ENCODE measurements at regions not wholly inside any gene's neighbourhood (a gene's known extent, or its start where the extent isn't known, plus 50 kb on each side); places are given as distances from the start of the nearest gene placed in this dataset.

DNA sequence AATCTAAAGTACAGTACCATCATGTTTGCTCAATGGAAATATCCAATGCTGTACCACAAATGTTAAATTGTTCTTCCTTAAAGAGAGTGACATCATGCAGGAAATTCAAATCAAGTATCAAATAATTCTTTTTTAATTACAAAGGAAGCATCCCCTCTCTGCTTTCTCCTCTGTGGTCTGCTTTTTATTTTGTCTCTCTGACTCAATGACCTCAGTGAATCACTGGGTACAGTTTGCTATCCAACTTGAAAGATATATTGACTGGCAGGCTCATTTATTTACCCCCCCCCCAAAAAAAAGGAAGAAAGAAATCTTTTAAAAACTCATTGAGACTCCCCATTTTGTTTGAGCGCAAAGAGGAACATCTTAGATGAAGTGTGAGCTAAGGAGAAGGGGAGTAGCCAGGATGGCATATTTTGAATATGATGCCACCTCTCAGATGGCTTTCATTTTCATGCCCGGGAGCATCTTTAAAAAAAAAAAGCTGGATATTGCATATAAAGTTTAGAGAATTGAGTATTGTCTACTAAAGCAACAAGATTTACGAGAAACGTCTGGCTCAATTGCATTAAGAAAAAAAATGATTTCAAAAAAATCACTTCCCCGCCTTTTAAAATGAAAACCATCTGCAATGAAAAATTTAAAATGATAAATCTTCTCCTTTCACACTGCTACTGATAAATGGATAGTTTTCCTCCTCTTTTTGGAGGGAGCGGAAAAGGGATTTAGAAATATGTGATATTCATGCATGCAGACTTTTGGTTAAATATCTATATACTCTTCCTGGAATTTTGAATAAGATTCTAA, 307.1 kb upstream of the DPH6 start:
- no peak for DNase-seq (ENCODE audit: low read depth in 3 of 3, low spot score in 1 of 3)

DNA sequence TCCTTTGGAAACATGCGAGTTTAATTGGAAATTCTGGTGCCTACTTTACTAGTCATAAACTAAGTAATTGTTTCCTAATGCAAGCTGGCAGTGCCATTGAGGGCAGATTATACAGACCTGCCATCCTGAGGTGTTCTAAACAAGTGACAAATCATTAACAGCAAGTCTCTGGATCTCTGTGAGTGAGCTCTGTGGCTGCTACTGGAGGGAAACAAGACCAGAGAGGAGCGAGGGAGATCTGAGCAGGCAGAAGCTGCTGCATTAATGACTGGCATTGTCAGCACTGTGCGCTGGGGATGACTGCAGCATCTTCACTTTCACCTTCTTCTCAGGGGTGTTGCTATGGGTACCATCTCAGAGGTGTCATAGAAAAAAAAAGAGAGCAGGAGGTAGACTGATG, 308.4 kb upstream of the DPH6 start:
- no peak for DNase-seq (ENCODE audit: low read depth in 3 of 3, low spot score in 1 of 3)

DNA sequence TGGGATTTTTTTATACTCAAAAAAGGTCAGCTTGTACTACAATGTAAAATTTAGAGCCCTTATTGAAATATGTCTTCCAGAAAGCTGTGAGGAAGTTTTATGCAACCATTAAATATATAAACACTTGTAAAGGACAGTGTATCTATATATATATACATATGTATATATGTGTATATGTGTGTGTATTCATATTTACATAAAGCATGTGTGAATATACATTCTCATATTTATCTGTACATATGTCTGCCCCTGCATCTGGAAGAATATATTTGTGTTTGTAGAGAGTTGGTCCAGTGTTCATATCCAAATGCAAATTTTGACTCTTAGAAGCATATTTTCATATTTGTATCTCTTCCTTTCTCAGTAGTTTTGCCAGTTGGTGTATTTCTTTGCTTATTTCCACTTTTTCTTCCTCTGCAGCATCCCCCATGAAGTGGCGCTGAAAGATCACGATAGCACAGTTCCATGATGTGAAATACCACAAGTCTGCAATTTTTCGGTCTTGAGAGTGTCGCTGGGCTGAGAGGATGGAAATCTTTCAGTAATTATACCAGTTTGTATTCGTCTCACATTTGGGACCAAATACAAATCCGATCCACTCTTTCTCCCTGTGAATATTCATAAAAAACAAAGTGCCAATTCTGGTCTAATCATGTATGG, 311.7 kb upstream of the DPH6 start:
- DNase-seq (ENCODE audit: low read depth in 3 of 3, low spot score in 1 of 3) = no peak

DNA sequence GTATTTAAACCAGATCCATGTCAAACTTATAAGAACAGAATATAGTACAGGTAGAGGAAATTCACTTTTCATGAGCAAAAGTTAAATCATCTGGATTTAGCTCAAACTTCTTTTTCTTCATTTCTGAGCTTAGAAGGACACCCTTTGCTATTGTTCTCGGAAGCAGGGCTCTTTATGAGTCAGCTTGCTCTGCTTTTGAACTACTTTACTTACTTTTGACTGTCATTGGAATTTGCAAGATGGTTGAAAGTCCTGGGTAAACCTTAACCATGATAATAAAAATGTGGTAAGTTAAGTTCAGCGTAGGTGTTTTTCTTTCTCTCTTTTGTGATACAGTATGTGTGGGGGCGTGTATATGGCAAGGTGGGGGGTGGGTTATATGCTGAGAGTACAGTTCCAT, 312.7 kb upstream of the DPH6 start:
- DNase-seq (ENCODE audit: low read depth in 3 of 3, low spot score in 1 of 3) = no peak

DNA sequence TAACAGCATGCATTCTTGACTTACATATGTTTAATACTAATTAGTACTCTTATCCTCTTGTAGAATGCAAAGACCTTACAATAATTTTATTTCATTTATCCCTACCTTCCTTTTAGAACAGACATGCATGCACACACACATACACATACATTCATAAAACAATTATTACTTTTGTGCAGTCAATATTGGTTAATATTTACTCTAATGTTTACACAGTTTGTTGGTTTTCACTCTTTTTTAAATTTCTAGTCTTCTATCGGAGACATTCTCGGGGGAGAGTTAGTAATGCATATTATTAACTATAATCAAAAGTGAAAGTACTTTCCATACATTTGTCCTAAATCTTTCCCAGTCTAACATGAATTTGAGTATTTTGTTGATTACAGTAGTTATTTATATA, 317.7 kb upstream of the DPH6 start:
- DNase-seq (ENCODE audit: low read depth in 3 of 3, low spot score in 1 of 3) = no peak

DNA sequence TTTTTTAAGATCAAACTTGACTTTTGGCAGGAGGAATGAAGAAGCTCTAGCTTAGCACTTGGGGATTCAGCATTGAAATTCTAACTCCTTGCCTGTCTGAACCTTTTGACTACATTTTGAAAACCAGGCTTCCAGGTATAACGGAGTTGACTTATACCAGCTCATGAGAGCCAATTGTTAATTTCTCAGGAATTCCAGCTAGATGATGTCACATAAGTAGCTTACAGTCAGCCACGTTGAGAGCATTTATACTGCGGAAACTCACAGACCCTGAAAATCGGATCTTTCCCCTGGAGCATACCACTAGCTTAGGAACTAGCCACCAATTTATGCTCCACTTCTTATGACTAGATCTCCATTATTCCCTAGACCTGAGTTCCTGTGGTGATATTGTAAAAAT, 321.4 kb upstream of the DPH6 start:
- DNase-seq (ENCODE audit: low read depth in 3 of 3, low spot score in 1 of 3) = no peak

DNA sequence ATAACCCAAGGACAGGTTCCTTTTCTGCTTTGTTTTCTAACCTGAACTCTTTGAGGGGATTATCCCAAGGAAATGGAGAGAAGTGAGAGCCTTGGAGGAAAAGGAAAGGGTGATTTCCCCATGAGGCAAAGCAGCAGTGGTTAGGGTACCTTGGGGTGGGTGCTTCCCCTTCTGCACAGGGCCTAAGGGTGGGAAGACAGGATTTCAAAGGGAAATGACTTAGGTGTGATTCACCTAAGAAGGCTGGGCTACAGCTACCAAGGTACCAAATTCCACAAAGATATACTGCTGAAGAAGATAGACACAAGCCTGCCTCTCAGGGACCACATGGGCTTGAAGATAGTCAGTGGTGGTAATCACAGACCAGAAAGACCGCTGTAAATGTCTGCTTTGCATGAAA, 325.3 kb upstream of the DPH6 start:
- DNase-seq (ENCODE audit: low read depth in 3 of 3, low spot score in 1 of 3) = no peak

DNA sequence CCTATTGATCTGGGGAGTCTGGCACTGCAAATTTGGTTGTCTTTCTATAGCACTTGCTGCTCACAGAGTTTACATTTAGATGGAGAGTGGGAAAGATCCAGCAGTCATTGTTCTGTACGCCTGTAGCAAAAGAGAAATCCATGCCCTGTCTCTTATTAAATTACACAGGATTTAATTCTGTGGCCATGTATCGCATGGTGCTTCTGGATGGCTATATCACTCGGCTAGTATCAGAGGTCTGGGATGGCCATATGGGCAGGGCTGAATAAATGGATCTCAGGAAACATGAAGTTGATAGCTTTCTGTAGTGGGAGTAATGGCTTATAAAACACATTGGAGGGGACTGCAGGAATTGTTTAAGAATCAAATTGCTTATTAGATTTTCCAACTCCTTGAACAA, 325.8 kb upstream of the DPH6 start:
- no peak for DNase-seq (ENCODE audit: low read depth in 3 of 3, low spot score in 1 of 3)

DNA sequence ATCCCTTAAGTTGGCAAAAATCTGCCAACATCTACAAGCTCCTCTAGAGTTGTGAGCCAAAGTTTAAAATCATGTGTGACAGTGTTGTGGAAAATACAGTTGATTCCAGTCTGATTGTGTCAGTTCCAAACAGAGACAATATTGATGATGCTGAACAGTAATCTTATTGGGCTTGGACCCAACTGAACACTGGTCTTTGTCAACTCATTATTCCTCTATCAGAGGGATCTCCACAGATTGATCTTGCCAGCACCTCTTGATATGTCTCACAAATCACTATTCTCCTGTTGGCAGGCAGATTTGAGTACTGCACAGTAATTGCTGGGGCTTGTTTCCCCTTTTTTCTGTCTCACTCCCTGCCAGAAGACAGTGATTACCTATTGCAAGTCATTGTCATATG, 326.6 kb upstream of the DPH6 start:
- no peak for DNase-seq (ENCODE audit: low read depth in 3 of 3, low spot score in 1 of 3)

DNA sequence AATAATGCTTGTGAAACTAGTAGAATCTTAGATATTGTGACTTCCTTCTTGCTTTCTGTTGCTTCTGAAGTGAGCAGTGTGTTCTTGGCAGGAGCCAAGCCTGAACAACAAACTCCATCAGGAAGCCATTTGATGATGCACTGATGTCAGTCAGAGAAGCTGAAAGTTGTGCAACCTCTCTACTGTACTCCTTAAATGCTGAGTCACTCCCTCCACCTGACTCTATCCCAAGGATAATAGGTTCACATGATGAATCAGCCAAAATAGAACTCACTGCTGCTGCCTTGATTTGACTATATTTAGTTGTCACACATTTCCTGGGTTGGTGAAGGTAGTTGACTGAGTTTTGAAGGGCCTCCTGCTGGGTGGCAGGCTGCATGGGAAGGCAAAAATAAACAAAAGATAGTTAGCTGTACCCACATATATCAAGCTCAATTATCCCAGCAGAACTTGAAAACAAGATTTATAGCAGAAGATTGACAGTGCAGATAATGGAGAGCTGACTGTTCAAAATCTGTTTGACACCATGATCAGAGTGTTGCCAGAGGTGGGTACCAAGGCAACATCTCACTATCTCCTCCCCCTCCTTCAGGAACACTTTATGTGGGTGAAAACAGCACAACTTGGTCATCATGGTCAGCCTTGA, 328.4 kb upstream of the DPH6 start:
- no peak for DNase-seq (ENCODE audit: low read depth in 3 of 3, low spot score in 1 of 3)

DNA sequence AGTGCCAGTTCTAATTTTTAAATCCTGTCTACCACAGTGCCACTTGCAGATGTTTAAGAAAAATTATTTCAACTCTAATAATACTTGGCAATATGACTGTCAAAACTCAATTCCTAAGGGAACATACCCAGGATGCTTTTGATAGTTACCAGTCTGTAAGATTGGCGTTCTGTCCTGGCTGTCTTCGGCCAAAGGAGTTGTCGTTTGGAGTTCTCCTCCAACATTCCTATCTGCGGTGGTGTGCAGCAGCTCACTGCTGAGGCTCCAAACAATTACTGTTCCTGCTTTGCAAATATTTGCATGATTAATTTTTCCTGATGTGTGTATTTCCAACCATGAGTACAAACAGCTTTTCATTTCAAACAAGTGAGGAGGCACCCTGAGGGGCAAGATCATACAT, 330.8 kb upstream of the DPH6 start:
- no peak for DNase-seq (ENCODE audit: low read depth in 3 of 3, low spot score in 1 of 3)

DNA sequence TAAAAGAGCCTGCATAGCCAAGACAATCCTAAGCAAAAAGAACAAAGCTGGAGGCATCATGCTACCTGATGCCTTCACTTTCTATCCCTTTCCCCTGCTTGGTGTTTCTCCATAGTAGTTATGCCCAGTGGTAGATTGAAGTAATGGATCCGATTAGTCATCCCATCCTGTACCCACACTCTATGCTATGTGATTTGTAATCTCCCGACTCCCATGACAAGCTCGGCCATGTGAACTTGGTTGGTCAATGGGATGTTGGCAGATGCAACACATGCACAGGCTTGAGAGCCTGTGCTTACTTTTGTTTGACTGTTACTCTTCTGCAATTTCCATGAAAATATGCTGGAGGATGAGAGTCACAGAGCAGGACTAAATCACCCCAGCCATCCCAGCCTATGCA, 334.9 kb upstream of the DPH6 start:
- no peak for DNase-seq (ENCODE audit: low read depth in 3 of 3, low spot score in 1 of 3)

DNA sequence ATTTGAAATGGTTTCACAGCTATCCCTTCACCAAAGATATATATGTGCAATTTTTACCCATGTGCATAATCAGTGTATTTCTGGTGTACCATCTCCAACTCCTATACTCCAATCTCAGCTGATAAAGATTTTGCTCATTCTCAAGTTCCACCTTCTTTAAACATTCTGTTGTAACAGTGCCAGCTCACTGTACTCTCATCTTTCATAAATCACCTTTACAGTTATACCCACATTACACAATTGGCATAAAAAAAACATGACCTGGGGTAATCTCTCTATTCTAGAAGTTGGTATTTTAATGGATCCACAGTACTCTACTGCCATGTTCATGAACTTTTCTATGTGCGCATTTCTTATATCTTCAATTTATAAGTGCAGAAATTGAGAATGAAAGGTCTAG, 339.9 kb upstream of the DPH6 start:
- DNase-seq (ENCODE audit: low read depth in 3 of 3, low spot score in 1 of 3) = no peak

DNA sequence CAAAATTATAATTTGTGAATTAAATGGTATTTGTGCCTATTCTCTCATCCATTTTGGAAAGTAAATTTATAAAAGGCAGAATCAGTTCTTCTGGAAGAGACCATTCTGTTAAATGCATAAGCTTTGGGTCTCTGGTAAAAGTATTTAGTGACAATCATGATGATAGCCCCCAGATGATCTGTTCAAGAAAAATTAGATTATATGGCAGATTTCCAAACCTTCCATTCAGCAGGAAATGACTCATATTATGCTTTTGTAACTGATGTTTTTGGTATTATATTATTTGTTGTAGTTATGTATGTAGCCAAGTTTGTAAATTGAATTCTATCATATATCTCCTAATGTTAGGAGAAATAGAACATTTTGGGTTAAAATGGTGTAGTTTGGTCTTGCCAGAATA, 340.8 kb upstream of the DPH6 start:
- DNase-seq (ENCODE audit: low read depth in 3 of 3, low spot score in 1 of 3) = no peak

DNA sequence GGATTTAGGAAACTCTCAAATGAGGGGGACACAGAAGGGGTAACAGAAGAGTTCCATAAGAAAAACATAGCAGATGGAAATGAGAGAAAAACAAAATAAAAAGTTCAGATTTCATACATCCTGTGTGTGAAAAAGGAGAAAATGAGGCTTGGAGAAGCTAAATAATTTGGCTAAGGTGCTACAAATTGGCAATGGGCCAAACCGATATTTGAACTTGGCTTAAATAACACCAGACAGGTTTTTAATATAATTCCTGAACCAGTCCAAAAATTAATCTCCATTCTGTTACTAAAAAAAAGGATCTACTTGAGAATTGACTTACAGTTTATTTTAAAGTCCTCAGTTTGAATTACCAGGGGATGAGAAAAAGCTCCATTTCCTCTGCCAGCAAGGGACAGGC, 342.9 kb upstream of the DPH6 start:
- DNase-seq (ENCODE audit: low read depth in 3 of 3, low spot score in 1 of 3) = no peak

DNA sequence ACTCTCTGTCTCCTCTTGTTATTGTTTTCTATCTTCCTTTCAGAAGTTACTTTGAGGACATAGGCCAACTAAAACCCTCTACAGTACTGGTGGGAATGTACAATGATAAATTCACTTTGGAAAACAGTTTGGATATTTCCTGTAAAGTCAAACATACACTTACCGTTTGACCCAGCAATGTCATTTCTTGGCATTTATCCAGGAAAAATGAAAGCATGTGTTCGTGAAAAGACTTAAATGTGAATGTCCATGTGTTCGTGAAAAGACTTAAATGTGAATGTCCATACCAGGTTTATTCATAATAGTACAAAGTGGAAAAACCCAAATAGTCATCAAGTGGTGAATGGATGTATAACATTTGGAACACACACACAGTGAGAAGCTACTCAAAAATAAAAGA, 361.5 kb upstream of the DPH6 start:
- no peak for DNase-seq (ENCODE audit: low read depth in 3 of 3, low spot score in 1 of 3)

DNA sequence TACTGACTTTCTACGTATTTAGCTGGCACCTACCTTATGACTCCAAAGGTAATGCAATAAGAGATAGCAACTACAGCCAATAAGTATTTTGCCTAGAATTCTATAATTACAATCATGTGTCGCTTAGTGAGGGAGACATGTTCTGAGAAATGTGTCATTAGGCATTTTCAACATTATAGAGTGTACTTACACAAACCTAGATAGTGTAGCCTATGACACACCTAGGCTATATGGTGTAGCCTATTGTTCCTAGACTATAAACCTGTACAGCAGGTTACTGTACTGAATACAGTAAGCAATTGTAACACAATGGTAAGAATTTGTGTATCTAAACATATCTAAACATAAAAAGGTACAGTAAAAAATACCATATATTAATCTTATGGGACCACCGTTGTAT, 363.4 kb upstream of the DPH6 start:
- no peak for DNase-seq (ENCODE audit: low read depth in 3 of 3, low spot score in 1 of 3)

DNA sequence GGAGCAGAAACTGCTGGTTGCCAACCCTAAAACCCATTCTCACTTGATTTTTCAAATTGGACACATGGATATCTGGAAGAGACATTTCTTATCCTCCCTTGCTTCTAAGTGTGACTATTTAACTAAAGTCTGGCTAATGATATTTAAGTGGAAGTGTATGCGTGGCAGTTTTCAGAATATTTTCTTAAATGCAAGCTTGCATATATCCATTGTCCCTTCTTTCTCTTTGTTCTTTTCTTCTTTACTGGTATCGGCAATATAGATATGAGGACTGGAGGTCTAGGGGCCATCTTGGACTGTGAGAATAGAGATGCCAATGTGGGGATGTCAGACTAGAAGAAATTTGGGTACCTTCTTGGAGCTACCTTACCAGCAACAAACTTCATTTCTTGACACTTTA, 364.3 kb upstream of the DPH6 start:
- DNase-seq (ENCODE audit: low read depth in 3 of 3, low spot score in 1 of 3) = no peak

DNA sequence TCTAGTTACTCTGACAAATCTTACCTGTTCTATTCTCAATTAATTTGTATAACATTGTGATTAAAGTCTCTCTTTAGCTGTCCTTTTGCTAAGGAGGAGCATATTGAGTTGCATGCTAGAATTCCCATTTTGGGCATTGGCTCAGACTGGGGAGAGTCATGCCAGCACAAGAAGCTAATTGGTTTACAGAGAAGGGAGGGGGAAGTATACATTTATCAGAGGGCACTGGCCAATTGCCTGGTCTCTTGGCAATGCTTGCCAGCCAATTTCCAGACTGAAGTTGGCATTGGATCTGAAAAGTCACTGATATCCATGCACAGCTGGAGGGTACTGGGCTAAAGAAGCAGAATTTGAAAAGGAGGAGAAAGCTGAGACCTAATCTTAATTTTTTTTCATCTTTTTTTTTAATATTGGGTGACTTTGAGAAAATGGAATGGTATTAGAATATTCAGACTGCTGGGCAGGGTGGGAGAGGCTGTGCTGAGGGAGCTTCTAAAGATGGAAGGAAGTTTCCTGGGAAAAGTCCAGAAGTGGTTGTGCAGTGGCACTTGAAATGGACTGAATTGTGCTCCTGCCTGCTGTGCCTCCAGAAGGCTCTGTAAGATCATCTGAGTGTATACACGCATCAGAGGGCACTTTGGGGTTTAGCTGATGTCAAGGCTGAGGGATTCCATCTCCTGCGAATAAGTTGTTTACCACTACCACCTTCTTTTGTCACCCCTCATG, 365.2 kb upstream of the DPH6 start:
- DNase-seq (ENCODE audit: low read depth in 3 of 3, low spot score in 1 of 3) = no peak

DNA sequence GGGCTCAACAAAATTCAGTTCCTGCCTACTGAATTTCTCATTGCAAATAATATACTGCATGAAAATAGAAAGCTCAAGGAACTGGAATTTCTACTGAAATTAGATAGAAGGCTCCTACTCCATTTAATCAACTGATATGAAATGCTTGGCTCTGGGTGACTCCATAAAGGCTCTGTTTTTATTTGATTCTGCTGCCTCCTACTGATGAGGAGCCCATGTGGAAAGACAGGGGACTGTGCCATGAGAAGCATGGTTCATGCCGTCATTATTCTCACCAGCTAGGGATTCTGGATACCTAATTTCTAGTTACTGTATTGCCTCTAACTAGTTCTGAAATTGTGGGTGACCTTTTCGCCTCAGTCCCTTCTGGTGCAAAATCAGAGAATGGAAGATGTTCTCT, 366.2 kb upstream of the DPH6 start:
- no peak for DNase-seq (ENCODE audit: low read depth in 3 of 3, low spot score in 1 of 3)

DNA sequence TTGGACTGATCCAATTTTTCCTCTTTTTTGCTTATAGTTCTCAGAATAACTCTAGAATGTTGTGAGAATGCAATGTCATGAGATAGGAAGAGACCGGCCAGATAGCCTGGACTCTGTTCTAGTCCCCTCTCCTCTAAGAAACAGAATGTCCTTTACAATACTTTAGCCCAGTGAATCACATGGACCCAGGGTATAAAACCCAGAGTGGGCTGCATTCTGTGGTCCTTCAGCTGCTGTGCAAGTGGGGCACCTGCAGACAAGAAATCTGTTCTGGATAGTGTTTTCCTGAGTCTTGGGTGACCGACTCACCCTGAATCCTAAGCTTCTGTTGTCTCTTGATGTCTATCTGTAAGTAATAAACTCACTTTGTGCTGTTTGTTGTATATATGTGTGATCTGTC, 368.6 kb upstream of the DPH6 start:
- no peak for DNase-seq (ENCODE audit: low read depth in 3 of 3, low spot score in 1 of 3)

DNA sequence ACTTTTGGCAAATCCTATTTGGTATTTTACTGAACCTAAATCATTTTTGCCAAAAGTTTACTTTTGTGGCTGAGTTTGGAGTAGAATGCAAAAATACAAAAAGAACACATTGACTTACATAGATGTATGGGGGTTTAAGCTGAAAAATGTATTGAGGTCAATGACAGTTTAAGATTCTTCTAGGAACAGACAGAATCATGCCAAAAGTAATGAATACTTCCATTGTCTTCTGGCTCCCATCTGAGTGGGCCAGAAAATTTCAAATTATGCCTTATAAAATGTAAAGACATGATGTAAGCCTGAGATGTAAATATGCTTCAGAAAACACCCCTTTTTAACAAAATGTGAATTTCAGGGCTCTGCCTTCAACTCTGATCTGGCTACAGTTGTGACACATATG, 375.1 kb upstream of the DPH6 start:
- no peak for DNase-seq (ENCODE audit: low read depth in 3 of 3, low spot score in 1 of 3)
